MCF 10A (cell line): ENCODE measurements at regions not wholly inside any gene's neighbourhood (a gene's known extent, or its start where the extent isn't known, plus 50 kb on each side); places are given as distances from the start of the nearest gene placed in this dataset.

Experiments
- BruUV-seq: library from RNA; stranded (reverse); fragments of 400-500 nt; replicated peaks from 2 replicates; lab custom pipeline; 2021; lab: Mats Ljungman, UMichigan
- CTCF ChIA-PET: fragments of 300-600 bp; sonication (Branson Sonifier 250); formaldehyde crosslinking; extraction: SDS; loops from one replicate; lab custom pipeline; 2021; ENCODE audit warnings: antibody characterized with exemption, inconsistent platforms; lab: Yijun Ruan, JAX
- POLR2A ChIA-PET: fragments of 300-600, 350-650 bp; sonication (Branson Sonifier 250); formaldehyde crosslinking; extraction: SDS; loops from one replicate; lab custom pipeline; 2020; ENCODE audit warnings: antibody characterized with exemption, inconsistent platforms; lab: Yijun Ruan, JAX
- DNase-seq: peaks from one replicate; pipeline ENCODE4 v3.0.0-alpha.2; 2018; ENCODE audit not compliant: unreplicated experiment
- H3K27ac Mint-ChIP-seq: one replicate; pipeline ENCODE4 v1.8.0; 2022; ENCODE audit warnings: mild to moderate bottlenecking, low read depth, mixed read lengths; ENCODE audit not compliant: unreplicated experiment
- H3K27me3 Mint-ChIP-seq: one replicate; pipeline ENCODE4 v1.8.0; 2022; ENCODE audit warnings: mixed read lengths; ENCODE audit not compliant: insufficient read depth, unreplicated experiment
- H3K36me3 Mint-ChIP-seq: one replicate; pipeline ENCODE4 v1.8.0; 2022; ENCODE audit warnings: mild to moderate bottlenecking, moderate library complexity, mixed read lengths; ENCODE audit not compliant: insufficient read depth, unreplicated experiment
- H3K4me1 Mint-ChIP-seq: one replicate; pipeline ENCODE4 v1.8.0; 2022; ENCODE audit warnings: mixed read lengths; ENCODE audit not compliant: insufficient read depth, unreplicated experiment
- H3K4me3 Mint-ChIP-seq: one replicate; pipeline ENCODE4 v1.8.0; 2022; ENCODE audit warnings: mild to moderate bottlenecking, moderate library complexity, mixed read lengths; ENCODE audit not compliant: unreplicated experiment
- H3K9me3 Mint-ChIP-seq: one replicate; pipeline ENCODE4 v1.8.0; 2022; ENCODE audit warnings: mixed read lengths; ENCODE audit not compliant: unreplicated experiment
- CTCF ChIP-seq: fragments of 200-600 bp; IDR thresholded peaks from one replicate; pipeline ENCODE4 v1.8.0; 2022; ENCODE audit warnings: antibody characterized with exemption, mild to moderate bottlenecking; ENCODE audit not compliant: unreplicated experiment
- intact Hi-C: fragments of 100-400 bp; cut with micrococcal nuclease; formaldehyde crosslinking; loops from 2 replicates; pipeline ENCODE4 v1.14.1; 2022

GRCh38 chr5:30994902-30995301 is 198.6 kb upstream of the CDH6 start:
- no peak for DNase-seq
- ChIA-PET POLR2A (no interaction called here), CTCF (no interaction called here)
- Mint-ChIP-seq H3K27ac (no peak overlapping the region), H3K4me3 (no peak overlapping the region), H3K4me1 (no peaks in the 10 kb centered on the region), H3K36me3 (no peaks in the 10 kb centered on the region), H3K9me3 (no peaks in the 10 kb centered on the region), H3K27me3 (no peaks in the 10 kb centered on the region)
- BruUV-seq = no TSS peak
- TF ChIP-seq CTCF = no peak
- intact Hi-C loops = no loop called here

- no peaks in the 10 kb centered on the region for H3K36me3 Mint-ChIP-seq
- no peaks in the 10 kb centered on the region for H3K9me3 Mint-ChIP-seq
- H3K27me3 Mint-ChIP-seq = no peaks in the 10 kb centered on the region
- CTCF ChIA-PET = no interaction called here
- intact Hi-C loops = no loop called here
- DNase-seq = no peak
- BruUV-seq = no TSS peak
- H3K4me1 Mint-ChIP-seq = no peaks in the 10 kb centered on the region
- TF ChIP-seq CTCF = no peak
- no peak overlapping the region for H3K4me3 Mint-ChIP-seq
- H3K27ac Mint-ChIP-seq = no peak overlapping the region
- POLR2A ChIA-PET = no interaction called here
Observed at GRCh38 chr5:30994176-30994575, 199.3 kb upstream of the CDH6 start.

- Mint-ChIP-seq H3K4me1 (no peaks in the 10 kb centered on the region), H3K36me3 (no peaks in the 10 kb centered on the region), H3K27me3 (no peaks in the 10 kb centered on the region), H3K27ac (no peak overlapping the region), H3K9me3 (peaks cover 4% of the 10 kb centered on the region), H3K4me3 (no peak overlapping the region)
- DNase-seq = no peak
- ChIA-PET POLR2A (no interaction called here), CTCF (interaction anchor here (0.7 kb wide), 1 partner anchor 9 kb away, joined by 3 read pairs; no protein-coding TSS in a partner anchor)
- no peak for TF ChIP-seq CTCF
- intact Hi-C loops = no loop called here
- BruUV-seq = no TSS peak
Observed at GRCh38 chr5:30991462-30991861, 202.0 kb upstream of the CDH6 start.

- CTCF ChIA-PET = no interaction called here
- no peaks in the 10 kb centered on the region for H3K27me3 Mint-ChIP-seq
Observed at GRCh38 chr5:30981576-30981975, 211.9 kb upstream of the CDH6 start.

More at GRCh38 chr5:30981576-30981975, 211.9 kb upstream of the CDH6 start:
- intact Hi-C loops = no loop called here
- no TSS peak for BruUV-seq
- H3K4me1 Mint-ChIP-seq = no peaks in the 10 kb centered on the region
- H3K27ac Mint-ChIP-seq = no peak overlapping the region
- no peaks in the 10 kb centered on the region for H3K36me3 Mint-ChIP-seq
- H3K9me3 Mint-ChIP-seq = peaks cover 4% of the 10 kb centered on the region
- no peak overlapping the region for H3K4me3 Mint-ChIP-seq
- DNase-seq = no peak
- POLR2A ChIA-PET = no interaction called here
- no peak for TF ChIP-seq CTCF
